GM18870 (cell line): ENCODE measurements at regions not wholly inside any gene's neighbourhood (a gene's known extent, or its start where the extent isn't known, plus 50 kb on each side); places are given as distances from the start of the nearest gene placed in this dataset.
"Not testable (repeated sequence)": the region's sequence is repeated elsewhere in the genome, so short reads cannot be mapped to it uniquely, and the experiment has no call there.

ENCODE experiments used
- ATAC-seq: cut with Tn5 transposase; IDR thresholded peaks from one replicate; pipeline ENCODE4 v1.9.1; 2021; ENCODE audit warnings: moderate library complexity; ENCODE audit not compliant: unreplicated experiment

- no peak for ATAC-seq
These were observed 674.8 kb downstream of the PLPP3 start for GRCh38 chr1:55904541-55904940.

GRCh38 chr1:55898181-55898580, 681.2 kb downstream of the PLPP3 start:
- ATAC-seq: no peak

- no peak for ATAC-seq
These were observed 681.0 kb upstream of the USP24 start for GRCh38 chr1:55896210-55896609.

GRCh38 chr1:55894521-55894920, 679.4 kb upstream of the USP24 start:
- no peak for ATAC-seq

GRCh38 chr1:55893155-55893554, 678.0 kb upstream of the USP24 start:
- no peak for ATAC-seq

- no peak for ATAC-seq
These were observed 673.6 kb upstream of the USP24 start for GRCh38 chr1:55888685-55889317.

- no peak for ATAC-seq
These were observed 671.9 kb upstream of the USP24 start for GRCh38 chr1:55886856-55887712.

GRCh38 chr1:55885619-55886018, 670.5 kb upstream of the USP24 start:
- ATAC-seq: no peak

- no peak for ATAC-seq
These were observed 667.8 kb upstream of the USP24 start for GRCh38 chr1:55882931-55883330.

- no peak for ATAC-seq
These were observed 664.2 kb upstream of the USP24 start for GRCh38 chr1:55879346-55879745.

- no peak for ATAC-seq
These were observed 662.5 kb upstream of the USP24 start for GRCh38 chr1:55877437-55878232.

- no peak for ATAC-seq
These were observed 661.3 kb upstream of the USP24 start for GRCh38 chr1:55876276-55877060.

GRCh38 chr1:55870106-55870505, 654.9 kb upstream of the USP24 start:
- no peak for ATAC-seq

GRCh38 chr1:55869065-55869464, 653.9 kb upstream of the USP24 start:
- ATAC-seq: no peak

- ATAC-seq: no peak
These were observed 652.9 kb upstream of the USP24 start for GRCh38 chr1:55868026-55868425.

- no peak for ATAC-seq
These were observed 652.2 kb upstream of the USP24 start for GRCh38 chr1:55867304-55867843.

- not testable (repeated sequence) for ATAC-seq
These were observed 650.6 kb upstream of the USP24 start for GRCh38 chr1:55865778-55866177.

GRCh38 chr1:55864251-55864650, 649.1 kb upstream of the USP24 start:
- ATAC-seq: no peak

GRCh38 chr1:55861676-55862340, 646.6 kb upstream of the USP24 start:
- no peak for ATAC-seq
